Astrocyte (in vitro differentiated cells and primary cell): ENCODE measurements at regions not wholly inside any gene's neighbourhood (a gene's known extent, or its start where the extent isn't known, plus 50 kb on each side); places are given as distances from the start of the nearest gene placed in this dataset.
A peak's percentile ranks its signal among the peaks of the same experiment; 100 is the strongest.

Source experiments
- DNase-seq: peaks from one replicate; pipeline ENCODE4 v3.0.0-alpha.2; 2010; ENCODE audit warnings: low read depth
- FAIRE-seq: peaks from 2 replicates; lab custom pipeline; 2011; peaks lifted over from hg19 to GRCh38; lab: Jason Lieb, UNC
- H2AFZ ChIP-seq: 2 replicates; pipeline ENCODE4 v1.6.0; 2012; ENCODE audit warnings: low read depth, low read length, inconsistent platforms
- H3K27ac ChIP-seq: 2 replicates; pipeline ENCODE4 v1.5.1; 2011; ENCODE audit warnings: low read depth, low read length, inconsistent platforms
- H3K27me3 ChIP-seq: 2 replicates; pipeline ENCODE4 v1.6.0; 2011; ENCODE audit warnings: low read length, inconsistent platforms; ENCODE audit not compliant: insufficient read depth
- H3K36me3 ChIP-seq: 2 replicates; pipeline ENCODE4 v1.5.1; 2011; ENCODE audit warnings: low read length, inconsistent platforms; ENCODE audit not compliant: insufficient read depth
- H3K4me1 ChIP-seq: 2 replicates; pipeline ENCODE4 v1.5.1; 2011; ENCODE audit warnings: low read length, inconsistent platforms; ENCODE audit not compliant: insufficient read depth
- H3K4me2 ChIP-seq: 2 replicates; pipeline ENCODE4 v1.6.0; 2012; ENCODE audit warnings: low read length, inconsistent platforms
- H3K4me3 ChIP-seq: 2 replicates; pipeline ENCODE4 v1.5.1; 2011; ENCODE audit warnings: low read depth, mild to moderate bottlenecking, low read length, inconsistent platforms; ENCODE audit not compliant: insufficient read depth
- H3K79me2 ChIP-seq: 2 replicates; pipeline ENCODE4 v1.6.0; 2012; ENCODE audit warnings: mild to moderate bottlenecking, low read length, inconsistent platforms; ENCODE audit not compliant: insufficient read depth
- H3K9ac ChIP-seq: 2 replicates; pipeline ENCODE4 v1.6.0; 2012; ENCODE audit warnings: mild to moderate bottlenecking, low read length, inconsistent platforms
- H3K9me3 ChIP-seq: 2 replicates; pipeline ENCODE4 v1.5.1; 2012; ENCODE audit warnings: low read depth, mild to moderate bottlenecking, low read length, inconsistent platforms; ENCODE audit not compliant: insufficient read depth
- H4K20me1 ChIP-seq: 2 replicates; pipeline ENCODE4 v1.6.0; 2012; ENCODE audit warnings: low read length, inconsistent platforms; ENCODE audit not compliant: insufficient read depth
- H3K27ac Mint-ChIP-seq: one replicate; pipeline ENCODE4 v1.8.0; 2021; ENCODE audit warnings: mild to moderate bottlenecking, mixed read lengths; ENCODE audit not compliant: unreplicated experiment
- H3K27me3 Mint-ChIP-seq: one replicate; pipeline ENCODE4 v1.8.0; 2021; ENCODE audit warnings: low read depth, mixed read lengths; ENCODE audit not compliant: unreplicated experiment
- H3K36me3 Mint-ChIP-seq: one replicate; pipeline ENCODE4 v1.8.0; 2021; ENCODE audit warnings: low read depth, mixed read lengths; ENCODE audit not compliant: unreplicated experiment
- H3K4me1 Mint-ChIP-seq: one replicate; pipeline ENCODE4 v1.8.0; 2021; ENCODE audit warnings: low read depth, mixed read lengths; ENCODE audit not compliant: unreplicated experiment
- H3K4me3 Mint-ChIP-seq: one replicate; pipeline ENCODE4 v1.8.0; 2021; ENCODE audit warnings: mild to moderate bottlenecking, moderate library complexity, mixed read lengths; ENCODE audit not compliant: unreplicated experiment
- H3K9me3 Mint-ChIP-seq: one replicate; pipeline ENCODE4 v1.8.0; 2021; ENCODE audit warnings: mild to moderate bottlenecking, mixed read lengths; ENCODE audit not compliant: unreplicated experiment
- EZH2 ChIP-seq: IDR thresholded peaks from 2 replicates; pipeline ENCODE4 v1.6.1; 2012; ENCODE audit warnings: mild to moderate bottlenecking, low read length, inconsistent platforms; ENCODE audit not compliant: insufficient read depth
- TF ChIP-seq, protein P1 (sequence below): IDR thresholded peaks from 2 replicates; pipeline ENCODE4 v1.5.1; 2011; ENCODE audit warnings: low read depth, mild to moderate bottlenecking, inconsistent platforms, low read length, moderate library complexity; ENCODE audit not compliant: insufficient read depth

GRCh38 chr12:20211981-20212421 is 156.3 kb upstream of the PDE3A start:
- H3K36me3 Mint-ChIP-seq, result no peaks in the 10 kb centered on the region

GRCh38 chr12:20212658-20213555 is 155.4 kb upstream of the PDE3A start:
- Histone ChIP-seq H3K9ac (peak overlapping the region; percentile 77), H3K36me3 (no peaks in the 10 kb centered on the region), H2AFZ (peak overlapping the region; percentile 72), H3K27ac (peak overlapping the region; percentile 91), H3K4me3 (no peak overlapping the region), H3K4me1 (peaks cover 17% of the 10 kb centered on the region), H3K9me3 (no peaks in the 10 kb centered on the region), H3K79me2 (no peaks in the 10 kb centered on the region), H3K4me2 (peak overlapping the region; percentile 80), H4K20me1 (no peaks in the 10 kb centered on the region), H3K27me3 (no peaks in the 10 kb centered on the region)
- DNase-seq (peak; percentile 99), FAIRE-seq (peak; percentile 99)
- peaks cover 17% of the 10 kb centered on the region for H3K4me1 Mint-ChIP-seq
- H3K27me3 Mint-ChIP-seq, result no peaks in the 10 kb centered on the region
- H3K4me3 Mint-ChIP-seq, result no peak overlapping the region
- H3K9me3 Mint-ChIP-seq, result peaks cover 12% of the 10 kb centered on the region
- peak overlapping the region; percentile 86 for H3K27ac Mint-ChIP-seq
- TF ChIP-seq, protein P1, sequence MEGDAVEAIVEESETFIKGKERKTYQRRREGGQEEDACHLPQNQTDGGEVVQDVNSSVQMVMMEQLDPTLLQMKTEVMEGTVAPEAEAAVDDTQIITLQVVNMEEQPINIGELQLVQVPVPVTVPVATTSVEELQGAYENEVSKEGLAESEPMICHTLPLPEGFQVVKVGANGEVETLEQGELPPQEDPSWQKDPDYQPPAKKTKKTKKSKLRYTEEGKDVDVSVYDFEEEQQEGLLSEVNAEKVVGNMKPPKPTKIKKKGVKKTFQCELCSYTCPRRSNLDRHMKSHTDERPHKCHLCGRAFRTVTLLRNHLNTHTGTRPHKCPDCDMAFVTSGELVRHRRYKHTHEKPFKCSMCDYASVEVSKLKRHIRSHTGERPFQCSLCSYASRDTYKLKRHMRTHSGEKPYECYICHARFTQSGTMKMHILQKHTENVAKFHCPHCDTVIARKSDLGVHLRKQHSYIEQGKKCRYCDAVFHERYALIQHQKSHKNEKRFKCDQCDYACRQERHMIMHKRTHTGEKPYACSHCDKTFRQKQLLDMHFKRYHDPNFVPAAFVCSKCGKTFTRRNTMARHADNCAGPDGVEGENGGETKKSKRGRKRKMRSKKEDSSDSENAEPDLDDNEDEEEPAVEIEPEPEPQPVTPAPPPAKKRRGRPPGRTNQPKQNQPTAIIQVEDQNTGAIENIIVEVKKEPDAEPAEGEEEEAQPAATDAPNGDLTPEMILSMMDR, result no peak
- TF ChIP-seq EZH2, result no peak
- H3K36me3 Mint-ChIP-seq, result no peaks in the 10 kb centered on the region

More at GRCh38 chr12:20211981-20212421, 156.3 kb upstream of the PDE3A start:
- FAIRE-seq (peak; percentile 32), DNase-seq (peak; percentile 71)
- Histone ChIP-seq H3K27ac (peak overlapping the region; percentile 91), H3K79me2 (no peaks in the 10 kb centered on the region), H3K4me3 (no peak overlapping the region), H3K9me3 (no peaks in the 10 kb centered on the region), H4K20me1 (no peaks in the 10 kb centered on the region), H3K36me3 (no peaks in the 10 kb centered on the region), H2AFZ (no peak overlapping the region), H3K27me3 (no peaks in the 10 kb centered on the region), H3K4me2 (peak overlapping the region; percentile 80), H3K4me1 (peaks cover 17% of the 10 kb centered on the region), H3K9ac (peak overlapping the region; percentile 64)
- peak overlapping the region; percentile 75 for H3K27ac Mint-ChIP-seq
- no peak overlapping the region for H3K4me3 Mint-ChIP-seq
- H3K9me3 Mint-ChIP-seq, result peaks cover 9% of the 10 kb centered on the region
- no peaks in the 10 kb centered on the region for H3K27me3 Mint-ChIP-seq
- TF ChIP-seq, protein P1, result no peak
- H3K4me1 Mint-ChIP-seq, result peaks cover 17% of the 10 kb centered on the region
